ENCODE measurements at regions not wholly inside any gene's neighbourhood (a gene's known extent, or its start where the extent isn't known, plus 50 kb on each side); places are given as distances from the start of the nearest gene placed in this dataset.

- TF ChIP-seq CTCF (IDR thresholded peaks at IDR 0.05) (no peak), POLR2A (IDR thresholded peaks at IDR 0.05) (no peak)
Observed at GRCh38 chr7:25775570-25775969, 376.4 kb upstream of the NFE2L3 start.
